B cell (primary cell): ENCODE measurements at regions not wholly inside any gene's neighbourhood (a gene's known extent, or its start where the extent isn't known, plus 50 kb on each side); places are given as distances from the start of the nearest gene placed in this dataset.

Experiments used
- ATAC-seq: fragments of 200-7000 bp; cut with Tn5 transposase; one replicate; pipeline ENCODE4 v1.10.0; 2021; ENCODE audit warnings: low read depth, mild to moderate bottlenecking, moderate number of reproducible peaks, moderate library complexity
- CTCF ChIA-PET: fragments of 350-600 bp; sonication (Branson Sonifier 250); formaldehyde crosslinking; loops from one replicate; lab custom pipeline; 2021; ENCODE audit warnings: antibody characterized with exemption, inconsistent platforms; lab: Charles Lee
- POLR2A ChIA-PET: fragments of 350-600 bp; sonication (Branson Sonifier 250); formaldehyde crosslinking; loops from one replicate; lab custom pipeline; 2021; ENCODE audit warnings: antibody characterized with exemption; lab: Charles Lee
- DNase-seq: peaks from one replicate; pipeline ENCODE4 v3.0.0; 2013
- H2AFZ ChIP-seq: 2 replicates; pipeline ENCODE4 v1.6.1; 2012; ENCODE audit warnings: mild to moderate bottlenecking, low read depth, low read length; ENCODE audit not compliant: insufficient read depth, poor library complexity, severe bottlenecking
- H3K27ac ChIP-seq, 2 donors: 1 replicate in 1 of 2; 2 replicates in 1 of 2; pipeline ENCODE4 v1.5.1; 2012 to 2013; ENCODE audit warnings: low read length in 2 of 2, mild to moderate bottlenecking in 2 of 2, moderate library complexity in 1 of 2
- H3K27me3 ChIP-seq, 4 experiments: fragments of 200-600 bp in 1 of 4; sonication (generic) in 1 of 4; replicated peaks in 1 of 4; 1 replicate in 2 of 4; 2 replicates in 2 of 4; pipeline versions ENCODE4 v1.6.1 to v1.7.0; 2013 to 2016; ENCODE audit warnings: low read length in 3 of 4, mild to moderate bottlenecking in 2 of 4, mixed read lengths in 1 of 4, moderate library complexity in 1 of 4; ENCODE audit not compliant: insufficient read depth in 4 of 4, control insufficient read depth in 3 of 4; ENCODE audit errors: control extremely low read depth in 1 of 4
- H3K36me3 ChIP-seq, 2 experiments: replicated peaks in 1 of 2; 1 replicate in 1 of 2; 2 replicates in 1 of 2; pipeline versions ENCODE4 v1.6.1 to v1.7.1; 2013; ENCODE audit warnings: low read length in 1 of 2; ENCODE audit not compliant: insufficient read depth in 2 of 2, control insufficient read depth in 1 of 2; ENCODE audit errors: control extremely low read depth in 1 of 2, extremely low read depth in 1 of 2
- H3K4me1 ChIP-seq, 2 donors: fragments of 200-600 bp in 1 of 2; sonication (generic) in 1 of 2; 1 replicate in 1 of 2; 2 replicates in 1 of 2; pipeline versions ENCODE4 v1.5.1 to v1.6.1; 2013 to 2017; ENCODE audit warnings: low read length in 2 of 2; ENCODE audit not compliant: control insufficient read depth in 2 of 2, insufficient read depth in 2 of 2
- H3K4me2 ChIP-seq: replicated peaks from 2 replicates; pipeline ENCODE3; 2012; ENCODE audit warnings: mild to moderate bottlenecking, low read depth, low read length; ENCODE audit not compliant: poor library complexity, severe bottlenecking
- H3K4me3 ChIP-seq, 5 experiments: fragments of 200-600 bp in 1 of 5; sonication (generic) in 1 of 5; 1 replicate in 3 of 5; 2 replicates in 2 of 5; pipeline versions ENCODE4 v1.5.1 to v1.7.0; 2011 to 2016; ENCODE audit warnings: low read length in 4 of 5, mild to moderate bottlenecking in 4 of 5, low read depth in 2 of 5, control low read depth in 1 of 5, moderate library complexity in 1 of 5; ENCODE audit not compliant: insufficient read depth in 1 of 5; ENCODE audit errors: control extremely low read depth in 1 of 5, extremely low read depth in 1 of 5
- H3K79me2 ChIP-seq: fragments of 200-600 bp; sonication (generic); one replicate; pipeline ENCODE4 v1.6.0; 2016; ENCODE audit warnings: low read length; ENCODE audit not compliant: control insufficient read depth, insufficient read depth
- H3K9ac ChIP-seq: fragments of 200-600 bp; sonication (generic); 2 replicates; pipeline ENCODE4 v1.6.1; 2017; ENCODE audit warnings: mild to moderate bottlenecking, low read length, moderate library complexity
- H3K9me3 ChIP-seq, 3 donors: one replicate each; pipeline versions ENCODE4 v1.6.1 to v1.7.1; 2013; ENCODE audit warnings: low read length in 2 of 3; ENCODE audit not compliant: control insufficient read depth in 2 of 3, insufficient read depth in 1 of 3; ENCODE audit errors: control extremely low read depth in 1 of 3
- H4K20me1 ChIP-seq: 2 replicates; pipeline ENCODE4 v1.6.0; 2012; ENCODE audit warnings: mild to moderate bottlenecking, low read length; ENCODE audit not compliant: insufficient read depth, control insufficient read depth, poor library complexity, severe bottlenecking
- H3K27ac Mint-ChIP-seq: one replicate; pipeline ENCODE4 v1.8.0; 2021; ENCODE audit warnings: mixed read lengths
- H3K27me3 Mint-ChIP-seq: one replicate; pipeline ENCODE4 v1.8.0; 2021; ENCODE audit warnings: mixed read lengths
- H3K4me1 Mint-ChIP-seq: one replicate; pipeline ENCODE4 v1.8.0; 2021; ENCODE audit warnings: mixed read lengths
- H3K4me3 Mint-ChIP-seq: one replicate; pipeline ENCODE4 v1.8.0; 2021; ENCODE audit warnings: mixed read lengths
- H3K9me3 Mint-ChIP-seq: one replicate; pipeline ENCODE4 v1.8.0; 2022; ENCODE audit warnings: mixed read lengths; ENCODE audit not compliant: insufficient read depth
- EZH2 ChIP-seq: IDR thresholded peaks from 2 replicates; pipeline ENCODE4 v1.6.1; 2012; ENCODE audit warnings: borderline replicate concordance, low read depth, mild to moderate bottlenecking, moderate library complexity, low read length; ENCODE audit not compliant: insufficient read depth, poor library complexity, severe bottlenecking
- WGBS: methylation state at CpG from one replicate; pipeline ENCODE4 v1.1.5; 2013; ENCODE audit warnings: missing lambda C conversion rate; ENCODE audit not compliant: insufficient coverage; 5-methylcytosine and 5-hydroxymethylcytosine counted together
- intact Hi-C: fragments of 100-400 bp; cut with micrococcal nuclease; formaldehyde crosslinking; loops from one replicate; pipeline ENCODE4 v1.10.0; 2022
- TF ChIP-seq, protein P1 (sequence below): fragments of 200-600 bp; IDR thresholded peaks from one replicate; pipeline ENCODE4 v1.8.0; 2022; ENCODE audit warnings: antibody characterized with exemption, mild to moderate bottlenecking

DNA sequence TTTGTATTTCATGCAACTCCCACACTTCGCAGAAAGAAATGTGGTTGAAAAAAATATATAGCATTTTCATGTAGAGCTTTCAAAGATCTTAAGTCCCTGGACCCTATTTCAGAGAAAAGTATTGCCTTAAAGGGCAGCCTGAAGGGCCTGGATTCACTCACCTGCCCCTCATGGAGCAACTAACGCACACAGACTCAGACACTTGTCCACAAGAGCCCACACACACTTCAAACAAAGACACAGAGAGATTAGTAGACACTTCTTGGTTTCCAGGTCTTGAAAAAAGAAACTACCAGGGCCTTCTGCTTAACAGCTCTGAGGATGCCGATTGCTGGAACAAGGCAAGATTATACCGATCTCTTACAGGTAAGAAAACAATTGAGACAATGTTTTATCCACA is 122.2 kb downstream of the ZBTB18 start:
- Histone ChIP-seq H2AFZ (no peak overlapping the region), H3K4me3 (no peak overlapping the region), H3K79me2 (no peaks in the 10 kb centered on the region), H3K4me1 (no peaks in the 10 kb centered on the region), H3K27me3 (no peaks in the 10 kb centered on the region), H3K4me2 (no peak overlapping the region), H3K9me3 (peaks cover 0 to 1% (median 0%) of the 10 kb centered on the region in 3 donors), H3K36me3 (no peaks in the 10 kb centered on the region), H3K27ac (no peak overlapping the region), H3K9ac (no peak overlapping the region), H4K20me1 (no peaks in the 10 kb centered on the region)
- CTCF ChIA-PET = no interaction called here
- POLR2A ChIA-PET = no interaction called here
- no peak overlapping the region for H3K27ac Mint-ChIP-seq
- no peak for ATAC-seq
- no peaks in the 10 kb centered on the region for H3K4me1 Mint-ChIP-seq
- no peak overlapping the region for H3K4me3 Mint-ChIP-seq
- 100% methylated on average over 1 of the region's 4 CpGs for WGBS
- intact Hi-C loops = no loop called here
- DNase-seq = no peak
- no peak for TF ChIP-seq EZH2
- TF ChIP-seq, protein P1, sequence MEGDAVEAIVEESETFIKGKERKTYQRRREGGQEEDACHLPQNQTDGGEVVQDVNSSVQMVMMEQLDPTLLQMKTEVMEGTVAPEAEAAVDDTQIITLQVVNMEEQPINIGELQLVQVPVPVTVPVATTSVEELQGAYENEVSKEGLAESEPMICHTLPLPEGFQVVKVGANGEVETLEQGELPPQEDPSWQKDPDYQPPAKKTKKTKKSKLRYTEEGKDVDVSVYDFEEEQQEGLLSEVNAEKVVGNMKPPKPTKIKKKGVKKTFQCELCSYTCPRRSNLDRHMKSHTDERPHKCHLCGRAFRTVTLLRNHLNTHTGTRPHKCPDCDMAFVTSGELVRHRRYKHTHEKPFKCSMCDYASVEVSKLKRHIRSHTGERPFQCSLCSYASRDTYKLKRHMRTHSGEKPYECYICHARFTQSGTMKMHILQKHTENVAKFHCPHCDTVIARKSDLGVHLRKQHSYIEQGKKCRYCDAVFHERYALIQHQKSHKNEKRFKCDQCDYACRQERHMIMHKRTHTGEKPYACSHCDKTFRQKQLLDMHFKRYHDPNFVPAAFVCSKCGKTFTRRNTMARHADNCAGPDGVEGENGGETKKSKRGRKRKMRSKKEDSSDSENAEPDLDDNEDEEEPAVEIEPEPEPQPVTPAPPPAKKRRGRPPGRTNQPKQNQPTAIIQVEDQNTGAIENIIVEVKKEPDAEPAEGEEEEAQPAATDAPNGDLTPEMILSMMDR = no peak
- no peaks in the 10 kb centered on the region for H3K9me3 Mint-ChIP-seq
- H3K27me3 Mint-ChIP-seq = no peaks in the 10 kb centered on the region

DNA sequence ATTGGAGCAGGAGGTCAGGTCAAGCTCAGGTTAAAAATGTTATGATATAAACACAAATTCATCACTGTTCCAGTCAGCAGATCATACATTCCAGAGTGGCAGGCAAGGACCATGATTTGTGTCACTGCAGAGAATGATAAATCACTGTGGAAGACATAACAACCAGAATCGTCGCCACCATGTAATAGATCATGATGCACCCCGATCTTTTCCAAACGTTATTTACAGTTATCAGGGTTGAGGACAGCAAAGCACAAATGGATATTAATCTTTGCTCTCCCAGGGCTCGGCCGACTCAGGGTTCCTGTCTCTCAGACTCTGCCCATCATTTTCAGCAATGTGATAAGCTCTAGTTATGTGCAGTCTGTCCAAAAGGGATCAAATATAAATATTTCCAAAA is 122.7 kb downstream of the ZBTB18 start:
- H3K9me3 ChIP-seq = peaks cover 0 to 1% (median 0%) of the 10 kb centered on the region in 3 donors
- no peaks in the 10 kb centered on the region for H3K4me1 ChIP-seq
- no peaks in the 10 kb centered on the region for H3K36me3 ChIP-seq
- intact Hi-C loops = loop anchor here (1.0 kb wide), 1 partner anchor 28 kb away; no protein-coding TSS in a partner anchor
- no peak overlapping the region for H3K4me2 ChIP-seq
- ATAC-seq (no peak), DNase-seq (no peak)
- H3K9me3 Mint-ChIP-seq = no peaks in the 10 kb centered on the region
- H2AFZ ChIP-seq = no peak overlapping the region
- no peak overlapping the region for H3K27ac ChIP-seq
- H4K20me1 ChIP-seq = no peaks in the 10 kb centered on the region
- no peaks in the 10 kb centered on the region for H3K27me3 ChIP-seq
- no peaks in the 10 kb centered on the region for H3K4me1 Mint-ChIP-seq
- TF ChIP-seq EZH2 = no peak
- TF ChIP-seq, protein P1 = no peak
- 100% methylated on average over 4 of the region's 6 CpGs for WGBS
- H3K27ac Mint-ChIP-seq = no peak overlapping the region
- POLR2A ChIA-PET = no interaction called here
- no peaks in the 10 kb centered on the region for H3K79me2 ChIP-seq
- CTCF ChIA-PET = no interaction called here
- H3K27me3 Mint-ChIP-seq = no peaks in the 10 kb centered on the region
- no peak overlapping the region for H3K9ac ChIP-seq
- no peak overlapping the region for H3K4me3 ChIP-seq
- H3K4me3 Mint-ChIP-seq = no peak overlapping the region
